ENCODE measurements at regions not wholly inside any gene's neighbourhood (a gene's known extent, or its start where the extent isn't known, plus 50 kb on each side); places are given as distances from the start of the nearest gene placed in this dataset.
A peak's percentile ranks its signal among the peaks of the same experiment; 100 is the strongest.

GRCh38 chr7:9983048-9983447 is 990.6 kb upstream of the PHF14 start:
- no peaks in the 10 kb centered on the region for H3K4me1 ChIP-seq (ENCODE audit: insufficient read depth, low read length)
- no peak overlapping the region for H3K27ac Mint-ChIP-seq (ENCODE audit: unreplicated experiment)
- no peak overlapping the region for H3K4me3 ChIP-seq (ENCODE audit: insufficient read depth, low read depth, low read length)

GRCh38 chr7:10015687-10016086 is 958.0 kb upstream of the PHF14 start:
- Histone ChIP-seq H3K9ac (ENCODE audit: low read length) (no peak overlapping the region), H3K4me2 (ENCODE audit: low read length) (no peak overlapping the region), H2AFZ (ENCODE audit: low read depth, low read length) (no peak overlapping the region), H3K4me3 (ENCODE audit: insufficient read depth, low read depth, low read length) (no peak overlapping the region), H3K27me3 (ENCODE audit: insufficient read depth, low read length) (no peaks in the 10 kb centered on the region), H3K27ac (ENCODE audit: low read depth, low read length) (no peak overlapping the region), H3K36me3 (ENCODE audit: insufficient read depth, low read length) (no peaks in the 10 kb centered on the region), H3K4me1 (ENCODE audit: insufficient read depth, low read length) (no peaks in the 10 kb centered on the region), H3K9me3 (ENCODE audit: insufficient read depth, low read depth, low read length) (peaks cover 3% of the 10 kb centered on the region), H4K20me1 (ENCODE audit: insufficient read depth, low read length) (no peaks in the 10 kb centered on the region), H3K79me2 (ENCODE audit: insufficient read depth, low read length) (no peaks in the 10 kb centered on the region)
- Mint-ChIP-seq H3K4me1 (ENCODE audit: low read depth, unreplicated experiment) (no peaks in the 10 kb centered on the region), H3K27me3 (ENCODE audit: low read depth, unreplicated experiment) (no peaks in the 10 kb centered on the region), H3K9me3 (ENCODE audit: unreplicated experiment) (no peaks in the 10 kb centered on the region), H3K27ac (ENCODE audit: unreplicated experiment) (no peak overlapping the region), H3K4me3 (ENCODE audit: unreplicated experiment) (no peak overlapping the region), H3K36me3 (ENCODE audit: low read depth, unreplicated experiment) (no peaks in the 10 kb centered on the region)
- FAIRE-seq (no peak), DNase-seq (ENCODE audit: low read depth) (no peak)
- TF ChIP-seq, protein P1, sequence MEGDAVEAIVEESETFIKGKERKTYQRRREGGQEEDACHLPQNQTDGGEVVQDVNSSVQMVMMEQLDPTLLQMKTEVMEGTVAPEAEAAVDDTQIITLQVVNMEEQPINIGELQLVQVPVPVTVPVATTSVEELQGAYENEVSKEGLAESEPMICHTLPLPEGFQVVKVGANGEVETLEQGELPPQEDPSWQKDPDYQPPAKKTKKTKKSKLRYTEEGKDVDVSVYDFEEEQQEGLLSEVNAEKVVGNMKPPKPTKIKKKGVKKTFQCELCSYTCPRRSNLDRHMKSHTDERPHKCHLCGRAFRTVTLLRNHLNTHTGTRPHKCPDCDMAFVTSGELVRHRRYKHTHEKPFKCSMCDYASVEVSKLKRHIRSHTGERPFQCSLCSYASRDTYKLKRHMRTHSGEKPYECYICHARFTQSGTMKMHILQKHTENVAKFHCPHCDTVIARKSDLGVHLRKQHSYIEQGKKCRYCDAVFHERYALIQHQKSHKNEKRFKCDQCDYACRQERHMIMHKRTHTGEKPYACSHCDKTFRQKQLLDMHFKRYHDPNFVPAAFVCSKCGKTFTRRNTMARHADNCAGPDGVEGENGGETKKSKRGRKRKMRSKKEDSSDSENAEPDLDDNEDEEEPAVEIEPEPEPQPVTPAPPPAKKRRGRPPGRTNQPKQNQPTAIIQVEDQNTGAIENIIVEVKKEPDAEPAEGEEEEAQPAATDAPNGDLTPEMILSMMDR (IDR thresholded peaks at IDR 0.05; ENCODE audit: insufficient read depth, low read depth, low read length) = no peak
- TF ChIP-seq EZH2 (IDR thresholded peaks at IDR 0.05; ENCODE audit: insufficient read depth, low read length) = no peak

More at GRCh38 chr7:9983048-9983447, 990.6 kb upstream of the PHF14 start:
- no peak overlapping the region for H3K4me3 Mint-ChIP-seq (ENCODE audit: unreplicated experiment)
- H3K9me3 ChIP-seq (ENCODE audit: insufficient read depth, low read depth, low read length) = no peaks in the 10 kb centered on the region
- FAIRE-seq (no peak), DNase-seq (ENCODE audit: low read depth) (no peak)
- H4K20me1 ChIP-seq (ENCODE audit: insufficient read depth, low read length) = no peaks in the 10 kb centered on the region
- peaks cover 2% of the 10 kb centered on the region for H3K9me3 Mint-ChIP-seq (ENCODE audit: unreplicated experiment)
- H3K4me1 Mint-ChIP-seq (ENCODE audit: low read depth, unreplicated experiment) = no peaks in the 10 kb centered on the region
- no peak overlapping the region for H2AFZ ChIP-seq (ENCODE audit: low read depth, low read length)
- no peaks in the 10 kb centered on the region for H3K36me3 Mint-ChIP-seq (ENCODE audit: low read depth, unreplicated experiment)
- no peaks in the 10 kb centered on the region for H3K36me3 ChIP-seq (ENCODE audit: insufficient read depth, low read length)
- H3K9ac ChIP-seq (ENCODE audit: low read length) = no peak overlapping the region
- H3K27ac ChIP-seq (ENCODE audit: low read depth, low read length) = no peak overlapping the region
- H3K27me3 Mint-ChIP-seq (ENCODE audit: low read depth, unreplicated experiment) = no peaks in the 10 kb centered on the region
- no peak overlapping the region for H3K4me2 ChIP-seq (ENCODE audit: low read length)
- H3K27me3 ChIP-seq (ENCODE audit: insufficient read depth, low read length) = no peaks in the 10 kb centered on the region
- no peaks in the 10 kb centered on the region for H3K79me2 ChIP-seq (ENCODE audit: insufficient read depth, low read length)
- no peak for TF ChIP-seq EZH2 (IDR thresholded peaks at IDR 0.05; ENCODE audit: insufficient read depth, low read length)
- TF ChIP-seq, protein P1 (IDR thresholded peaks at IDR 0.05; ENCODE audit: insufficient read depth, low read depth, low read length) = no peak

GRCh38 chr7:10022480-10022879 is 951.2 kb upstream of the PHF14 start:
- Mint-ChIP-seq H3K4me3 (ENCODE audit: unreplicated experiment) (no peak overlapping the region), H3K36me3 (ENCODE audit: low read depth, unreplicated experiment) (no peaks in the 10 kb centered on the region), H3K4me1 (ENCODE audit: low read depth, unreplicated experiment) (peaks cover 7% of the 10 kb centered on the region), H3K9me3 (ENCODE audit: unreplicated experiment) (no peaks in the 10 kb centered on the region), H3K27me3 (ENCODE audit: low read depth, unreplicated experiment) (no peaks in the 10 kb centered on the region), H3K27ac (ENCODE audit: unreplicated experiment) (peak overlapping the region; percentile 70)
- H2AFZ ChIP-seq (ENCODE audit: low read depth, low read length) = no peak overlapping the region
- DNase-seq (ENCODE audit: low read depth) (no peak), FAIRE-seq (no peak)
- no peak overlapping the region for H3K9ac ChIP-seq (ENCODE audit: low read length)
- H3K4me3 ChIP-seq (ENCODE audit: insufficient read depth, low read depth, low read length) = no peak overlapping the region
- H4K20me1 ChIP-seq (ENCODE audit: insufficient read depth, low read length) = no peaks in the 10 kb centered on the region
- H3K79me2 ChIP-seq (ENCODE audit: insufficient read depth, low read length) = no peaks in the 10 kb centered on the region
- no peaks in the 10 kb centered on the region for H3K9me3 ChIP-seq (ENCODE audit: insufficient read depth, low read depth, low read length)
- H3K36me3 ChIP-seq (ENCODE audit: insufficient read depth, low read length) = no peaks in the 10 kb centered on the region
- H3K27ac ChIP-seq (ENCODE audit: low read depth, low read length) = no peak overlapping the region
- no peaks in the 10 kb centered on the region for H3K4me1 ChIP-seq (ENCODE audit: insufficient read depth, low read length)
- TF ChIP-seq EZH2 (IDR thresholded peaks at IDR 0.05; ENCODE audit: insufficient read depth, low read length) = no peak
- TF ChIP-seq, protein P1 (IDR thresholded peaks at IDR 0.05; ENCODE audit: insufficient read depth, low read depth, low read length) = no peak
- no peak overlapping the region for H3K4me2 ChIP-seq (ENCODE audit: low read length)
- H3K27me3 ChIP-seq (ENCODE audit: insufficient read depth, low read length) = no peaks in the 10 kb centered on the region

Data from astrocyte (in vitro differentiated cells and primary cell).